GM19043 (cell line): ENCODE measurements at regions not wholly inside any gene's neighbourhood (a gene's known extent, or its start where the extent isn't known, plus 50 kb on each side); places are given as distances from the start of the nearest gene placed in this dataset.

ENCODE experiments used
- ATAC-seq: cut with Tn5 transposase; IDR thresholded peaks from one replicate; pipeline ENCODE4 v1.9.1; 2021; ENCODE audit warnings: low read depth; ENCODE audit not compliant: unreplicated experiment

DNA sequence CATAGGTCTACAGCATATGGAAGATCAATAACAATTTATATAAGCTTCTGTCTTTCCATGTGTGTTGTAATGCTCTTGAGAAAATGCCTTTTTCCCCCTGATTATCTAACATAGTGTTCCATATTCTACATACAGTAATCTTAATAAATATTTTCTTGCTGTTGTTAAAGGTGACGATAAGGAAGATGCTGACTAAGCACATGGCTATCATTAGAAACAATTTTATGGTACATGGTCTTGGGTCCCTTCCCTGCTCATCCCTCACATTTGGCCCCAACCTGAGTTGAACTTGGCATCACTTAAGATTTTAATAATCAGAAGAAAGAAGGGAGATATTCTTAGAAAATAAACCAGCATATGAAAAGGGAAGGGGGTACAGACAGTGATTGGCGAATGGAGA is 382.1 kb upstream of the CDH20 start:
- no peak for ATAC-seq

DNA sequence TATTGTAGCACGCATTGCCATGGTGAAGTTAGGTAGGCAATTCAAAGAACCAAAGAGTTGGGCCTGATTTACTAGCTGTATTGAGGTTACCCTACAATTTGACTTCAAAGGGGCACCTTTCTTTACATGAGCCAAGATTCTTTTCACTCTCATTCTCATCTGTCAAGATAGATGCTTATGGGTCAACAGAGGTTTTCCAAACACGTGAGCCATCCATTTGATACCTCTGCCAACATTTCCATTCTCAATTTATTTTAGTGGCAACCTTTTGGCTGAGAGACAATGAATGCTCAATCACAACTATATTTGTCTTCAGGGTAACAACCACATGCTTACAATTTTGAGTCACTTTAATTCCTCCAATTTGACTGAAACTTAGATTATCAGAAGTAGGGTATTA is 370.6 kb upstream of the CDH20 start:
- no peak for ATAC-seq

DNA sequence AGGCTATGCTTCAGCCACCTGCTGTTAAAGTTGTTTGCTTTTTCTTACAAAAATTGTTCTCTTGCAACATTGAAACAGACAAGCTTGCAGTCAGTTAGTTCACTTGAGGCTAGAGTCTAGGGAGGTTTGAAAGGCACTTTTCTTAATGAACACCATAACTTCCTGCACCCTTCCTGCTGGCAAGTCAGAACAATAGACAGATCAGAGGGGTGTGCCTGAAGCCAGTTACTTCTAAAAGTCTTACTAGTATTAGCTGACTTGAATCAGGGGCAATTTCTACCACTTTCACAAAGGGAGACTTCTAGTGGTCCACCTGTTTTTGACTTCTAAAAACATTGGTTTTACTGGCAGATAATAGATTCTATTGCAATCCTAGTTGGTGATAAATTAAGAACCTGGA is 367.4 kb upstream of the CDH20 start:
- ATAC-seq: no peak

DNA sequence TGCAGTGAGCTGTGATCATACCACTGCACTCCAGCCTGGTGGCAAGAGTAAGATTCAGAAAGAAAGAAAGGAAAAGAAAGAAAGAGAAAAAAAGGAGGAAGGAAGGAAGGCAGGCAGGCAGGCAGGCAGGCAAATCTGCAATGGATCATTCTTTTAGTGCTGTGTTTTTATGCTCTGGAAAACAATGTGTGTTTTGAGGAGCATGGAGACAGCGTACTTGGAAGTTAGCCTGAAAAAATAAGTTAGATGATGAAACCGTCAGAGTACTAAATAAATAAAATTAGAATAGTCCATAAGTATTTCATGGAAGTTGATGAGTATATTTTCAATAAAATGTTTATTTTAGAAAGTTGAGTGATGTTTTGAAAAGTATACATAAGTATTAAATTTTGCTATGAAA is 366.4 kb upstream of the CDH20 start:
- no peak for ATAC-seq

DNA sequence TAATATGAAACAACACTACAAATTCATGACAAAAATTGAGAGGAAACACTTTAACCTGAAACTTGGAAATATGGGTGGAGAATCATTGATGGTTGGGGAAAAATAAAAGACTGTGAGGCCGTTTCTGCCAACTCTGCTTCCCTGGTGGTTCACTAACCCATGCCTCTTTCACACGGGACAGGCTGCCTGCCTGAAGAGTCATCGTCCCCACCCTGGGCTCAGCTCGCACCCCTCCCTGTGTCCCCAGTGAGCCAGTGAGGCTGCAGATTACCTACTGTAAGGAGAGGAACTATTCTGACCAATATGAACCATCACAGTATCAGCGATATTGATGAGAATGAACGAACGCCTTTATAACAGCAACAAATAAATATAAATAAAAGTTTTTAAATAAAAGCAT is 357.8 kb upstream of the CDH20 start:
- no peak for ATAC-seq

DNA sequence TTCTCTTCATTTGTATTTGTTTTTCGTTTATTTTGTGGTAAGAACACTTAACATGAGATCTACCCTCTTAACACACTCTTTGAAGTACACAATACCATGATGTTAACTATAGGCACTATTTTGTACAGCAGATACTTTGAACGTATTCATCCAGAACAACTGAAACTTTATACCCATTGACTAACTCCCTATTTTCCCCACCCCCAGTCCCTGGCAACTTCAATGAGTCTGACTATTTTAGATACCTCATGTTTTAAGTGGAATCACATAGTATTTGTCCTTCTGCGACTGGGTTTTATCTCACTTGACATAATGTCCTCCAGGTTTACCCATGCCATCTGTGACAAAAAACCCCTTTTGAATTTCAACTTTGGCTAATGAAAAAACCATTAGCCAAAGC is 356.3 kb upstream of the CDH20 start:
- ATAC-seq: no peak

DNA sequence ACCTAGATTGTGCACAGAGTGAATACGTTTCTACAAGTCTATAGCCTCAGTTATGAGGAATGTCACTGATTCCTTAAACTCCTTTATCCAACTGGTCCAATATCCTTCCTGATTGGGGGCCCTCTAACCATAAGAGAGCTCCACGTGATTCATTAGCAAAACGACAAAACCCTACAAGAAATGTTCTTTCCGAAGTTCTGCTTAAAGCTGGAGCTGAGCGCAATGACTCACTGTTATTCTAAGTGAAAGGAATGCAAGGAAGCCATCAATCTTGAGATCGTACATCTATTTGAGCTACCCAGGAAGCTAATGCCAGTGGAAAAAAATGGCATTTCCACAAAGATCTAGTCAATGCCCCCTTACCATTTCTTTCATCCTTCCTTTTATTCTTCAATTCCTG is 354.9 kb upstream of the CDH20 start:
- ATAC-seq: no peak

DNA sequence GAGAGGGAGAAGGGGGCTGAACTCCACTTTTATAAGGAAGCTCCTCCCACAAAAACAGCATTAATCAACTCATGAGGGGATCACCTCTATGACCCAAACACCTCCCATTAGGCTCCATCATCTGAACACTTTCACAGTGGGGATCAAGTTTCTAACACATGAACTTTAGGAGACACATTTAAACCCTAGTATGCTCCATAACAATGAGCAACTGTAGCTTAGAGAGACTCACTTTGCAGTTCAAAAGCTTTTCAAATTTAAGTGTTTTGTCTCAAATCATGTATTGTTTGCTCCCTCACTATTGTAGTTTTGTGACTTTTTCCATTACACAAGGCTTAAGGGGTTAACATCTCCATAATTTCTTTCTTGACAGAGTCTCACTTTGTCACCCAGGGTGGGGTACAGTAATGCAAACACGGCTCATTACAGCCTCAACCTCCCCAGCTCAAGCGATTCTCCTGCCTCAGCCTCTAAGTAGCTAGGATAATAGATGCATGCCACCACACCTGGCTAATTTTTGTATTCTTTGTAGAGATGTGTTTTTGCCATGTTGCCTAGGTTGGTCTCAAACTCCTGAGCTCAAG is 352.7 kb upstream of the CDH20 start:
- ATAC-seq: no peak

DNA sequence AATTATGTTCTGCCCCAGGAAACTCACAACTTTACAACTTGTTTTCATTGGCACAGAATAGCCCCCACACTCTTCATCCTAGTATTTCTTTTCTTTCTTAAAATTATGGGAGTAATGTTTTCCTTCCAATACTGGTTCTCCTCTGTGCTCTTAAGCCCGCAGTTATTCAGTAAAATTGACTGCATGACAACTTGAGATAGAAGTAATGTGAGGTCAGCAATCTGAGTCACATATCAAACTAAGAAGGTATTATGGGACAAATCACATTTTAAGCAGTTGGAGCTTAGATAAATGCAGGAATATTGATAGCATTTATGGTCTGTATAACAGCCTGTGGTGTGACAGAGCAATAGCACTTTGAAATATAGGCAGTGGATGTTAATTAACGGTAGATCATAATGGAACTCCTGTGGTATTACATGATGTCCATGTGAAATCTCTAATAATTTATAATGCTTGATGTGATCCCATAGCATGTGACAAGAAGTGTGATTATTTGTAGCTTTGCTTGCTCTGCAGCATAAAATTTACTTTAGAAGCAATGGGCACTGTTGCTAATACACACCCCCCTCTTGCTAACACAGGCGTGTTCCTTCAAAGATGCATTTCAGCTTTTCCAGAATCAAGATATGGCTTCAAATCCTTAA is 351.4 kb upstream of the CDH20 start:
- no peak for ATAC-seq

DNA sequence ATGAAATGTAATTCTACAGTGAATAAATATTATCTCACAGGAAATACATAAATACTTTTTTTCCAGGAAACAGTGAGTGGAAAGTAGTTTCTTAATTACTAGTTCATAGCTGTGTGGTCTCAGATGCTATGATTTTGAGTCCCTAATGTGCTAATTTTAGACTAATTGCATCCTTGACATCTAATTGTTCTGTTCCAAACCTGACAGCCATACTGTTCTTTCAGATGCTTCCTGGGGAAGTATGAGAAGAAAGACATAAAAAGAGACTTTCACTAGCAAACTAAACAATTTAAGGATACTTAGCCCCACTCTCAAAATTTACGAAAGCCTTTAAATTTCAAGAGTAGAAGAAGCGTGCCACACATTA is 350.9 kb upstream of the CDH20 start:
- no peak for ATAC-seq

DNA sequence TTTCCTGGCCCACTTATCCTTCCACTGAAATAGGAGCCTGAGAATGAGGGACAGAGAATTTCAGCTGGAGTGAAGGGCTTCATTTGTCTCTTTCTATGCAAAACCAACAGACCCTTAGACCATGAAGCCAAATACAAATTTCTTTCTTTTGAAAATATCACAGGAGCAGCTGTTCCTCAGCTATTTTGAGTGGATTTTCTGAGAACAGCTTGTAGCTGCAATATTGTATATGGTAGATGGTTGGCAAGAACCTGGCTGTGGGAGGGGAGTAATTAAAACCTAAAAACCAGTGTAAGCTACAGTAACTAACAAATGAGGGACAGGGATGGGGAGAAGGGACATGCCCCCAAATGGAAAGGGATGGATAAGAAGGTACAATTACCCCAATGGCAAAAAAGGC is 350.3 kb upstream of the CDH20 start:
- ATAC-seq: no peak

DNA sequence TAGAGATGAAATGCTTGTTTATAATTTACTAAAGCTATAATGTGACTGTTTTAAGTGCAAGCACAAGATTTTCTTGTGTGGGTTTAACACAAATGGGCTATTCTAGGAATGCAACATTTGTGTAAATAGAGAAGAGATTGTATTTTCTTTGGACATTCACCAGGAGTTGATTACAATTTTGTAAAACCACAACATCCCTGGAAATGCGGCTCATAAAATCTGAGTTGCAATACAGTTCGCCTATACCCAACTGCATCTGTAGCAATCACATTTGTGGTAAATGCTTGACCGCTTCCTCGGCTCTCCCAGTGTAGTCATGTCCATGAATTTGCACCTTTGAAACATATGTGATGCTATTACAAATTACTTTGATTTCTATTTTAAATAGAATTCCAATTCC is 348.7 kb upstream of the CDH20 start:
- no peak for ATAC-seq

DNA sequence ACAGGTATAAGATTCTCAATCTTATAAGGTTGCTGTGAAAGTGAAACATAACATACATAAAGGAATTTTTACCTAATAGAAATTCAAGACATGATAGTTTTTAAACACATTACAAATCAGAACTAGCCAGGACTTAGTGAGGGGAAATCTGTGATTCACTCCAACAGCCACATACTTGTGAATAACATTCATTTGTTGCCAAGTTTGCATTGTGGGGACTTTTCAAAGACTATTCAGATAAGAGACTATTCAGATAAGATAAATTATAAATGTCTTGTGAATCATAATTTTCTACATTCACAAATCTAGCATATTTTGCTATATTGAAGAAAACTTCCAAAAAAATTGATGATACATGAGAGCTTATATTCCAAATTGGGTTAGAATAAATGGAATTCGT is 345.3 kb upstream of the CDH20 start:
- no peak for ATAC-seq

DNA sequence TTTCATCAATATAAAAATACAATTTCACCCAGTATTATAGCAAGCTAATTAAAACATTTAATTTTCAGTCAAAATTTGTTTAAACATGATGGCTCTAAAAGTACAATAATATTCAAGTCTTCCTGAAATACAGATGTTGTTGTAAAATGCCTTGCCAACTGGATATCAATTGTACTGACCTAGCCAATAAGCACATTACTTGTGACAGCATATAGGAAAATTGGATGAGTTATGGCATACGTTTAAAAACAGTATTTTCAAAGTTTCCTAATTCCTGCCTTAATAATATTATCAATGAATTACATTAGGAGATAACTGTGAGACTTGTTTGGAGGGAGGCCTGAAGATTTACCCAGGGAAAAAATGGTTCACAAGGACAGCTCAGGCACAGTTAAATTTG is 336.9 kb upstream of the CDH20 start:
- ATAC-seq: no peak

DNA sequence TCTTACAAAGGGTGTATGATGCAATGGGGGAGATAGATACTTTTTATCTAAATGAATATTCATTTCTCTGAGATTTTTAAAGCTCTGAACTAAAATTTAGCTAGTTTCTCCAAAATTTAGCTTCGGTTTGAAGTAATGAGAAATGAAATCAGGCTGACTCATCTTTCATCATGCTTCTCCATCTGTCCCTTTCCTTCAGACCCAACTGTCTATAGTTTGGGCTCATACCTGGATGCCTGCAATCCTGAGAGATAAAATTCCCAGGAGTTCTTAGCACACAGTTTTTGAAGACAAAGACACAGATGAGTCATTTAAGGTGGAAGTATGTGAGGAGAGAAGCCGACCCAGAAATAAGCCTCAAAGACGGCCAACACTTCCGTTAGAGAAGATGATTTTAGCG is 336.4 kb upstream of the CDH20 start:
- ATAC-seq: no peak

DNA sequence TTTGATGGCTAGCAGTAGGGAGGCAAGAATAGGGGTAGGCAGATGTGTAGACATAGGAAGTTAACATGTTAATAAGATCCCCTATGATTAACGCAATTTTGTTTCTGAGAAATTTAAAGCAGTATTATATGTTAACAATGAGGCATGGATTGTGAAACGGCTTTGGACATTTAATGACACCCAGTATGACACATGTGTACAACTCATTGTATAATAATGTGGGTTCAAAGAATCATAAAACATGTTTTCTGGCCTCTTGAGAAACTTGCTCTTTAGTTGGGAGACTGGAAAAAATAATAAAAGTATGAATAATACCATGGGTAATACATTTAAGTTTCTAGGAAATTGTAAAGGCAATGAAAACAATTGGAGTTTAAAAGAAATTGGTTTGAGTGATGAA is 332.1 kb upstream of the CDH20 start:
- no peak for ATAC-seq

DNA sequence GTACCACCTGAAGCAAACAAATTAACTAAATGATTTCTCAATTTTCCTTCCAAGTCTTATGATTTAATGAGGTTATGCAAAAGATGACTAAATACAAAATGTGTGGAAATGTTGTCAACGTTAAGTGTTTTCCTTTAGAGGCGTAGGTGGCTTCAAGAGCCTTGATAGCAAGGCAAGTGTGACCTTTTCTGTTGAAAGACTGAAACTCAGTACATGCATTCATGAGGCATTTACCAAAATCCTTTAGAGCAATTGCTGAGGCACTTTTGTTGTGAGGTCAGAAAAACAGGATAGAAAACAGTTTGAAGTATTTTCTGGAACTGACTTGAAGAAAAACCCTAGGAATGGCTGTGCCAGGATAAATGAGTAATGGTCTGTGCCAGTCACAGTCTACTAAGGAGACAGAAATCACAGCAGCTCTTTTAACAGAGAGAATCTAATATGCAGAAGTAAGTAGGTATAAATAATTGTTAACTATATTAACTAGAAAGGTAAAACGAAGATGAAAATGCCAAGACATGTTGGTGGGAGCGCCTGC is 326.5 kb upstream of the CDH20 start:
- no peak for ATAC-seq

DNA sequence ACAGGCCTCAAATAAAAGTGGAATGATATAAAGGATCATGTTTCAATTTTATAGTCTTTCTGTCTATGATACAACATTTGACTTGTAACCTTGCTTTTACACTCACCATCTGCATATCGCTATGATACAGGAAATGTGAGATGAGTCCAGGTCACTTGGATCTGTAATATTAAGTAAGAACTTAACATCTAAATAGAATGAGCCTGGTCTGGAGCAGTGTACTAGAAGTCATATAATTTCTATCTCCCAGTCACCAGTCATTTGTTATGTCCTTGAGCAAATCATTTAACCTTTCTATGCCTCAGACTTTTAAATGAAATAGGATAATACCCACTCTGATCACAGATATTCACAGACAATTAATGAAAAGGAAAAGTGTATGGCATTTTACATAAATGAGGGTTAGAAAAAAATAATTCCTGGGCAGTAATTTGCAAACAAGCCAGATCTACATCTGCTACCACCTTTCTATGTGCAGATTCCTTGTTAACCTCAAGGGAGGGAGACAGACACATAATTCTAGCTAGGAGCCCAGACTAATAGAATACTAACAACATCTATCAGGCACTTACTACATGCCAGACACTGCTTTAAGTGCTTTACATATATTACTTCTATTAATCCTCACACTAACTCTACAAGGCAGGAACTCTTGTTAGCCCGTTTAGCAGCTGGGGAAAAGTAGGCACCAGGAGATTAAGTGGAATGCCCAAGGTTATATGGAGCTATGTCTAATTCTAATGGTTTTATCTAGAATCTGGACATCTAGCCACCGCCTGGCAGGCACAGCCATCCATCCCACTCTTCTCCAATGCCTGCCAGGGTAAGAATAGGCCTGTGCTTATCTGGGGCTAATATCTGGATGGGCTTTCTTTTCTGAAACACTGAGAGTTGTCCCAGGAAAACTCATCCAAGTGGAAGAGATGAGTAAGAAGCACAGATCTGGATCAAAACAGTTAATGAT is 313.6 kb upstream of the CDH20 start:
- no peak for ATAC-seq

DNA sequence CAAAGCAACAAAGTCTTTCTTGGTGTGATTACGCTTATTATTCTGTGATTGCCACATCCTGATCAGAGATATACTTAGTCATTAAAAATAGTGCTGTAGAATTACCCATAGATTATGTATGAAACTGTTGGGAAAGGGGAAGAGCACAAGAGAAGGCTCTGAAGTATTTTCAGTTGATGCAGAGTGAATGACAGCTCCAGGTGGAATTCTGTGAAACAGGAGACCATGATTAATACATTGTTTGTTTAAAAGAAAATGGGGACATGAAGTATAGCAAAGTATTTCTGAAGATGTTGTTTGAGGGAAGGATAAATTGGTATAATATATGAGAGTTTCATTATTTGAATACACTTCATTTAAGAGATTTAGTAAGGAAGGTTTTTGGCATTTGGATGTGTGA is 307.6 kb upstream of the CDH20 start:
- no peak for ATAC-seq

DNA sequence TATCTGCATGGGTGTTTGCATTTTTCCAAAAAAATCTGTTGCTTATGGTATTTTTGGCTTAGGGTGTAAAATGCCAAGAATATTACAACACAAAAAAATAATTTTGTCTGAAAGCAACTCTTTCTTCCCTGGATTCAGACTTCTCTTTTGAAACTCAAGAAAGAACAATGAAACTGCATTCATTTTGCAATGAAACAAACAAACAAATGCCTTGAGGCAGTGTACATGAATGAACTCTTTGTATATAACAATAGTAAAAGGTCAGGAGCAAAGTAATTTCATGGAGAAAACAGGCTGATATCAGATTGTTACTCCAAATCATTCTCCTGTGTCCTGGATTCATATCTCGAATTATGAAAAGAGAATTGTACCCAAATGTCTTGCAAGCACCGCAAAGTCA is 301.6 kb upstream of the CDH20 start:
- no peak for ATAC-seq

DNA sequence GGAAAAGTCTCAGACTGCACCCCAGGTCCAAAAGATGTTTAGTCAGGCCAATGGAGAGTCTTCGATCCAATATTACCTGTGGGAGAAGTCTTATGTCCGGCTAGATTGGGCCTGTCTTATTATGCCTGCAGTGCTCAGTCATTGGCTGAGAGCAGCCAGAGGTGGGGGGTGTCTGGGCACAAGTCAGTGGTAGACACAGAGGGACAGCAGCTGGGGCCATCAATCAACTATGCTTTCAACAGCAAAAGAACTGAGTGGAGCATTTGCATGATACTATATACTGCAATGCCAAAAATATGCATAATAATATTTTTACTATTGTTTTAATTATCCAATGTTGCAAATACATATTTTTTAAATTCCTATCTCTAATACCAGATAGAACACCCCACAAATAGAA is 298.6 kb upstream of the CDH20 start:
- no peak for ATAC-seq

DNA sequence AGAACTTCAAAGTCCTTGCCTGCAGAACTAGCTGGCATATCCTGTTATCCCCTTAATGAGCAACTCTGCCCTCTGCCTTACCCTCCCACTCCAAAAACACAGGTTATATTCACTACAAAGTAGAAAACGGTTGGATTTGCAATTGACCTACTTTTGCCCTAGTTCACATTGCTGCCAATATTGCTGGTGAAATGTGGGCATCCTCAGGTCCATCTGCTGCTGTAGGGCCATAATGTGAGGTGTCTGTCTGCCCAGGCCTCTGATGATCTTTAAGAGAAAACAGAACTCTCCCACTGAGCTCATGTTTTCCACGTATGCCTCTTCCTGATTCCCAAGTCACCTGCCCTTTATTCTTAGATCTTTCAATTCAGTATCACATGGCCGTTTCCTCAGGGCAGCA is 294.0 kb upstream of the CDH20 start:
- no peak for ATAC-seq
